Testis (tissue), 2 donors: ENCODE measurements at regions not wholly inside any gene's neighbourhood (a gene's known extent, or its start where the extent isn't known, plus 50 kb on each side); places are given as distances from the start of the nearest gene placed in this dataset.

Experiments used
- POLR2A ChIP-seq: fragments of 450-650 bp; IDR thresholded peaks from one replicate; pipeline ENCODE4 v1.6.1; 2017; ENCODE audit warnings: antibody characterized with exemption, mild to moderate bottlenecking, moderate library complexity
- TF ChIP-seq, protein P1 (sequence below), 3 experiments: fragments of 450-650 bp in 2 of 3; fragments of 200-600 bp in 1 of 3; sonication (generic) in 1 of 3; IDR thresholded peaks; one replicate each; pipeline ENCODE4 v1.5.1; 2016 to 2019; ENCODE audit warnings: antibody characterized with exemption in 3 of 3, mild to moderate bottlenecking in 2 of 3, moderate library complexity in 1 of 3

DNA sequence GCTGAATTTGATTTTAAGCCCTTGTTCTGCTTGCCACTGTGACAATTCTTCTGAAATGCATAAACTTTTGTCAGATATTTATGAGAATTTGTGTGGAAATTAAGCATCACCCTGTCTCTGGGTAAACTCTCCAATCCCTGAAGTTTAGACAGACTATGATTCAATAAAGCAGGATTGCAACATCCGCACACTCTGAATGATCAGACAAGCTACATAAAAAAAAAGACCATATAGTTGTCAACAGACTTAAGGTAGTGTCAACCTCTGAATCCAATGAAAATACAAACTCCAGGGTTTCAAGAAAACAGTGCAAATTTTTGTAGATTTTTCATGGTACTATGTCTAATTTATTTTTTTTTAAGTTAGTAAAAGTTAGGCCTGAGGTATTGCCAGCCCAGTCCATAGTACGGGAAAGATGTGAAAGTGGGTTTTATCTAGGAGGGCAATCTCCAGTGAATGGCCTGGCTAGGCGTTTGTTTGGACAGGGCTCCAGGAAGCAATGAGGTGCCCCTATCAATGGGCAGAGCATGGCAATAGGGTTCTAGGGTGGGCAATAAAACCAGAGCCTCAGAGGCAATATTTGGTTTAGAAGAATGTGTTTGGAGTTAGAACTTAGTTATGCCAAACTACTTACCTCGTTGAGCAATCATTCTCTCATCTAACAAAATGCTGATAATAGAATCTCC, 762.6 kb upstream of the SEMA6A start:
- TF ChIP-seq, protein P1, sequence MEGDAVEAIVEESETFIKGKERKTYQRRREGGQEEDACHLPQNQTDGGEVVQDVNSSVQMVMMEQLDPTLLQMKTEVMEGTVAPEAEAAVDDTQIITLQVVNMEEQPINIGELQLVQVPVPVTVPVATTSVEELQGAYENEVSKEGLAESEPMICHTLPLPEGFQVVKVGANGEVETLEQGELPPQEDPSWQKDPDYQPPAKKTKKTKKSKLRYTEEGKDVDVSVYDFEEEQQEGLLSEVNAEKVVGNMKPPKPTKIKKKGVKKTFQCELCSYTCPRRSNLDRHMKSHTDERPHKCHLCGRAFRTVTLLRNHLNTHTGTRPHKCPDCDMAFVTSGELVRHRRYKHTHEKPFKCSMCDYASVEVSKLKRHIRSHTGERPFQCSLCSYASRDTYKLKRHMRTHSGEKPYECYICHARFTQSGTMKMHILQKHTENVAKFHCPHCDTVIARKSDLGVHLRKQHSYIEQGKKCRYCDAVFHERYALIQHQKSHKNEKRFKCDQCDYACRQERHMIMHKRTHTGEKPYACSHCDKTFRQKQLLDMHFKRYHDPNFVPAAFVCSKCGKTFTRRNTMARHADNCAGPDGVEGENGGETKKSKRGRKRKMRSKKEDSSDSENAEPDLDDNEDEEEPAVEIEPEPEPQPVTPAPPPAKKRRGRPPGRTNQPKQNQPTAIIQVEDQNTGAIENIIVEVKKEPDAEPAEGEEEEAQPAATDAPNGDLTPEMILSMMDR (IDR thresholded peaks at IDR 0.05), result no peak
- no peak for TF ChIP-seq POLR2A
